Caco-2 (cell line): ENCODE measurements at regions not wholly inside any gene's neighbourhood (a gene's known extent, or its start where the extent isn't known, plus 50 kb on each side); places are given as distances from the start of the nearest gene placed in this dataset.

Experiments
- BruUV-seq: library from RNA; stranded (reverse); fragments of 400-500 nt; replicated peaks from 2 replicates; lab custom pipeline; 2021; lab: Mats Ljungman, UMichigan
- CTCF ChIA-PET: fragments of 300-600 bp; sonication (Branson Sonifier 250); formaldehyde crosslinking; loops from one replicate; lab custom pipeline; 2022; ENCODE audit warnings: antibody characterized with exemption; lab: Charles Lee
- POLR2A ChIA-PET: fragments of 300-600 bp; sonication (Branson Sonifier 250); formaldehyde crosslinking; loops from one replicate; lab custom pipeline; 2022; ENCODE audit warnings: antibody characterized with exemption; lab: Charles Lee
- DNase-seq, 2 experiments: peaks; one replicate each; pipeline versions ENCODE4 v3.0.0 to v3.0.0-alpha.2; 2020 to 2022
- H3K27me3 ChIP-seq: replicated peaks from 2 replicates; pipeline ENCODE4 v1.6.0; 2011; ENCODE audit warnings: low read length; ENCODE audit not compliant: control insufficient read depth, insufficient read depth
- H3K36me3 ChIP-seq: 2 replicates; pipeline ENCODE4 v1.5.1; 2011; ENCODE audit warnings: low read length; ENCODE audit not compliant: control insufficient read depth, insufficient read depth
- H3K4me1 ChIP-seq: fragments of 250-450 bp; sonication (Bioruptor Pico); 2 replicates; pipeline ENCODE4 v1.5.1; 2020; ENCODE audit warnings: mild to moderate bottlenecking
- H3K4me3 ChIP-seq: 2 replicates; pipeline ENCODE4 v1.5.1; 2011; ENCODE audit warnings: low read depth, mild to moderate bottlenecking, control low read depth, low read length
- H3K9me3 ChIP-seq: fragments of 250-450 bp; sonication (Bioruptor Pico); 2 replicates; pipeline ENCODE4 v1.5.1; 2020; ENCODE audit warnings: mild to moderate bottlenecking, moderate library complexity
- H3K27ac Mint-ChIP-seq: one replicate; pipeline ENCODE4 v1.8.0; 2022; ENCODE audit warnings: mixed read lengths; ENCODE audit not compliant: unreplicated experiment
- H3K27me3 Mint-ChIP-seq: one replicate; pipeline ENCODE4 v1.8.0; 2022; ENCODE audit warnings: mixed read lengths; ENCODE audit not compliant: insufficient read depth, unreplicated experiment
- H3K36me3 Mint-ChIP-seq: one replicate; pipeline ENCODE4 v1.8.0; 2022; ENCODE audit warnings: mild to moderate bottlenecking, mixed read lengths; ENCODE audit not compliant: insufficient read depth, unreplicated experiment
- H3K4me1 Mint-ChIP-seq: one replicate; pipeline ENCODE4 v1.8.0; 2022; ENCODE audit warnings: low read depth, mixed read lengths; ENCODE audit not compliant: unreplicated experiment
- H3K4me3 Mint-ChIP-seq: one replicate; pipeline ENCODE4 v1.8.0; 2022; ENCODE audit warnings: mild to moderate bottlenecking, moderate library complexity, mixed read lengths; ENCODE audit not compliant: unreplicated experiment
- H3K9me3 Mint-ChIP-seq: one replicate; pipeline ENCODE4 v1.8.0; 2022; ENCODE audit warnings: mixed read lengths; ENCODE audit not compliant: unreplicated experiment
- CTCF ChIP-seq, 2 experiments: fragments of 200-600 bp in 1 of 2; IDR thresholded peaks; 1 replicate in 1 of 2; 2 replicates in 1 of 2; pipeline versions ENCODE4 v1.5.1 to v1.8.0; 2011 to 2022; ENCODE audit warnings: antibody characterized with exemption in 1 of 2, control low read depth in 1 of 2, inconsistent platforms in 1 of 2, low read depth in 1 of 2, low read length in 1 of 2, mild to moderate bottlenecking in 1 of 2, moderate library complexity in 1 of 2; ENCODE audit not compliant: insufficient read depth in 1 of 2, severe bottlenecking in 1 of 2, unreplicated experiment in 1 of 2
- intact Hi-C: fragments of 100-400 bp; cut with micrococcal nuclease; formaldehyde crosslinking; loops from one replicate; pipeline ENCODE4 v1.10.0; 2022; ENCODE audit not compliant: unreplicated experiment

GRCh38 chr3:193846569-193846968, 253.6 kb downstream of the OPA1 start:
- Histone ChIP-seq H3K27me3 (no peaks in the 10 kb centered on the region), H3K4me3 (no peak overlapping the region), H3K9me3 (peaks cover 11% of the 10 kb centered on the region), H3K4me1 (peaks cover 74% of the 10 kb centered on the region), H3K36me3 (no peaks in the 10 kb centered on the region)
- no peaks in the 10 kb centered on the region for H3K27me3 Mint-ChIP-seq
- BruUV-seq = no TSS peak
- H3K4me3 Mint-ChIP-seq = peak overlapping the region; percentile 60
- H3K27ac Mint-ChIP-seq = peak overlapping the region; percentile 90
- H3K9me3 Mint-ChIP-seq = peaks cover 10% of the 10 kb centered on the region
- no peak for DNase-seq
- ChIA-PET POLR2A (no interaction called here), CTCF (no interaction called here)
- H3K36me3 Mint-ChIP-seq = peaks cover 32% of the 10 kb centered on the region
- peaks cover 43% of the 10 kb centered on the region for H3K4me1 Mint-ChIP-seq
- intact Hi-C loops = no loop called here
- no peak for TF ChIP-seq CTCF (IDR thresholded peaks at IDR 0.05; ENCODE audit: insufficient read depth in 1 of 2, low read depth in 1 of 2, low read length in 1 of 2, severe bottlenecking in 1 of 2, unreplicated experiment in 1 of 2)

- CTCF ChIA-PET = no interaction called here
Observed at GRCh38 chr3:193847402-193847801, 254.4 kb downstream of the OPA1 start.

GRCh38 chr3:193848547-193848946, 255.5 kb downstream of the OPA1 start:
- intact Hi-C loops = no loop called here
- peaks cover 21% of the 10 kb centered on the region for H3K36me3 Mint-ChIP-seq
- H3K9me3 ChIP-seq = peaks cover 11% of the 10 kb centered on the region
- H3K36me3 ChIP-seq = no peaks in the 10 kb centered on the region
- CTCF ChIA-PET = no interaction called here
- H3K4me1 ChIP-seq = peaks cover 75% of the 10 kb centered on the region
- POLR2A ChIA-PET = no interaction called here
- no TSS peak for BruUV-seq
- H3K4me3 Mint-ChIP-seq = no peak overlapping the region
- peak overlapping the region; percentile 90 for H3K27ac Mint-ChIP-seq
- H3K4me3 ChIP-seq = no peak overlapping the region
- peaks cover 53% of the 10 kb centered on the region for H3K4me1 Mint-ChIP-seq
- DNase-seq = no peak
- no peak for TF ChIP-seq CTCF (IDR thresholded peaks at IDR 0.05; ENCODE audit: insufficient read depth in 1 of 2, low read depth in 1 of 2, low read length in 1 of 2, severe bottlenecking in 1 of 2, unreplicated experiment in 1 of 2)
- peaks cover 10% of the 10 kb centered on the region for H3K9me3 Mint-ChIP-seq
- no peaks in the 10 kb centered on the region for H3K27me3 Mint-ChIP-seq
- H3K27me3 ChIP-seq = no peaks in the 10 kb centered on the region

More at GRCh38 chr3:193847402-193847801, 254.4 kb downstream of the OPA1 start:
- H3K4me1 ChIP-seq = peaks cover 74% of the 10 kb centered on the region
- no peaks in the 10 kb centered on the region for H3K27me3 ChIP-seq
- no peak for DNase-seq
- H3K36me3 ChIP-seq = no peaks in the 10 kb centered on the region
- Mint-ChIP-seq H3K36me3 (peaks cover 33% of the 10 kb centered on the region), H3K27ac (peak overlapping the region; percentile 90), H3K9me3 (peaks cover 10% of the 10 kb centered on the region), H3K27me3 (no peaks in the 10 kb centered on the region), H3K4me1 (peaks cover 45% of the 10 kb centered on the region), H3K4me3 (no peak overlapping the region)
- POLR2A ChIA-PET = interaction anchor here (0.6 to 1.2 kb wide), 2 partner anchors 25 to 64 kb away, joined by 3 read pairs; no protein-coding TSS in a partner anchor
- H3K4me3 ChIP-seq = no peak overlapping the region
- intact Hi-C loops = no loop called here
- no peak for TF ChIP-seq CTCF (IDR thresholded peaks at IDR 0.05; ENCODE audit: insufficient read depth in 1 of 2, low read depth in 1 of 2, low read length in 1 of 2, severe bottlenecking in 1 of 2, unreplicated experiment in 1 of 2)
- no TSS peak for BruUV-seq
- peaks cover 11% of the 10 kb centered on the region for H3K9me3 ChIP-seq
